Coronary artery (tissue), 2 donors: ENCODE measurements at regions not wholly inside any gene's neighbourhood (a gene's known extent, or its start where the extent isn't known, plus 50 kb on each side); places are given as distances from the start of the nearest gene placed in this dataset.
A peak's percentile ranks its signal among the peaks of the same experiment; 100 is the strongest.
"Not testable (repeated sequence)": the region's sequence is repeated elsewhere in the genome, so short reads cannot be mapped to it uniquely, and the experiment has no call there.

ENCODE experiments used
- DNase-seq: peaks from one replicate; pipeline ENCODE4 v3.0.0-alpha.2; 2017; ENCODE audit warnings: low spot score
- H3K27ac ChIP-seq, 2 donors: fragments of 200-600 bp; sonication (generic); one replicate each; pipeline ENCODE4 v1.5.1; 2016 to 2019
- H3K4me3 ChIP-seq: fragments of 200-600 bp; sonication (generic); 2 replicates; pipeline ENCODE4 v1.5.1; 2016; ENCODE audit warnings: mild to moderate bottlenecking, moderate library complexity

DNA sequence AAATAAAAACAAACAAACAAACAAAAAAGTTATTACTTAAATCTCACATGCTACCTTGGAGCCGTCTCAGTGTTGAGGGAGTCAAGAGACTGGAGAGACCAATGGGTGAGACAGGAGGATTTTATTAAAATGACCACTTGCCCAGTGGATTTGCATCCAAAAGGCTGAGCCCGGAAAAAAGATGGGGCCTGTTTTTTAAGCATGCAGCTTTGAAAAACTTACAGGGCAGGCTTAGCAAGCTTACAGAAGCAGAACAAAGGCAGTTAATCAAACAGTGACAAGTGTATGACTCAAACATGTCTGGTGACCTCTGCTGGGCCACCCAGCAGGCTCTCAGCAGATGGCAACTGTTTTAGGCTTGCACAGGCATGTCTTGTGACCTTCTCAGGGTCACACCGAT lies 82.5 kb downstream of the POTEH start:
- DNase-seq, H3K27ac ChIP-seq, H3K4me3 ChIP-seq: not testable (repeated sequence)

DNA sequence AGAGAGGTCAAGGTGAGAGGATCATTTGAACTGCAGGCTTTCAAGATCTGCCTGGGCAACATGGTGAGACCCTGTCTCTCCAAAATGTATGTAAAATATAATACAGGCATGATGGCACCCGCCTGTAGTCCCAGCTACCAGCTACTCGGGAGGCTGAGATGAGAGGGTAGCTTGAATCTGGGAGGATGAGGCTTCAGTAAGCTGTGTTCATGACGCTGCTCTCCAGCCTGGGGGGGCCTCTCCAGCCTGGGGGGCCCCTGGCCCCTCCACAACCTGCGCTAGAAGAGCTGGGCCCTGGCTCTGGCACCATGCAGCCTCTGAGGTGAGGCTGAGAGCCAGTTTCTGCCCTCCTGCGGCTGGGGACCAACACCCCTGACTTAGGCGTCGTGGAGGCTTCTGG lies 85.3 kb downstream of the POTEH start:
- not testable (repeated sequence) for H3K4me3 ChIP-seq, H3K27ac ChIP-seq
- peak; percentile 54 for DNase-seq

DNA sequence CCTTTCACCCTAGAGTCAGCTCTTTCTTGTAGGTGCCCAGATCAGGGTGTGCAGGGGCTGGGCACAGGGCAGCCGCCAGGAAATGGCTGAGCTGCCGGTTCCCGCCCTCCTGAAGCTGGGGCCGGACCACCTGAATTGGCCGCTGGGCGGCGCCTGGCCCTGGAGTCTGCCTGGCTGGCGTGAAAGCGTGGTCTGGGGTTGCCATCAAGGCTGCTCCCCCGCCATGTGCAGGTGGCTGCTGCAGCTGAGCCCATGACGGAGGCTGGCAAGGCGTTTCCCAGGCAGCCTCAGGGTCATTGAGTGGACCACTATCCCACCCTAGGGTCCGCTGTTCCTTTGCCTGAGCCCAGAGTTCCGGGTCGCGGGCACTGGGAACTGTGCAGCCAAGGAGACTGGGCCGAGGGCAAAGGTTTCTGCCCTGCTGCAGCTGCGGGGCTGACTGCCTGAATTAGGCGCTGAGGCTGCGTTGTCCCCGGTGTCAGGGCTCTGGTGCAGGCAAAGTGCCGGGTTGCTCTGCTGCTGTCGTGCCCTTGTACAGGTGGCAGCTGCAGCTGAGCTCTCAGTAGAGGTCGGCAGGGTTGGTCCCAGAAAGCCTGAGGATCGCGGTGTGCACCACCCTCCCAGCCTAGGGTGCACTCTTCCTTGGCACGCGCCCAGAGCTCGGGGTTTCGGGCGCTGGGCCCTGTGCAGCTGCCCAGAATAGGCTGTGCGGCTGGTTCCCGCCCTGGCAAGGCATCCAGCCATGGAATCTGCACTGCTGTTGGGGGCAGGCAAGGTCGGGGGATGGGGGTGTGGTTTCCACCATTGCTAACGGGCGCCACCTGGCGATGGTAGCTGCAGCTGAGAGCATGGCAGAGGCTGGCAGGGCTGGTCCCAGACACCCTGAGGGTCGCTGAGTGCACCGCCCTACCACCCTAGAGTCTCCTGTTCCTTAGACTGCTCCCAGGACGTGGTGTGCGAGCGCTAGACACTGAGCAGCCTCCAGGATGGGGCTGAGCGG lies 86.1 kb downstream of the POTEH start:
- H3K4me3 ChIP-seq, H3K27ac ChIP-seq: not testable (repeated sequence)
- peak; percentile 14 for DNase-seq

DNA sequence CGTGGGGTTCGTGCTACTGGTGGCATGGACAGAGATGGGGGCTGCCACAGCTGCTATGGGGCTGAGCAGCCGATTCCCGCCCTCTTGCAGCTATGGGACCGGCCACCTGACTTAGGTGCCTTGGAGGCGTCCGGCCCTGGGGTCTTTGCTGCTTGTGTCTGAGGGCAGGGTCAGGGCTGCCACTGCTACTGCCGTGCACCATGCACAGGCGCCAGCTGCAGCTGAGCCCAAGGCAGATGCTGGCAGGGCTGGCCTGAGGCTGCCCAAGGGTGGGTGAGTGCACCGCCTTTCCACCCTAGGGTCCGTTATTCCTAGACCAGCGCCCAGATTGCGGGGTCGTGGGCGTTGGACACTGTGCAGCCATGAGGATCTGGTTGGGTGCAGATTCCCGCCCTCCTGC lies 86.9 kb downstream of the POTEH start:
- H3K4me3 ChIP-seq, DNase-seq, H3K27ac ChIP-seq: not testable (repeated sequence)

DNA sequence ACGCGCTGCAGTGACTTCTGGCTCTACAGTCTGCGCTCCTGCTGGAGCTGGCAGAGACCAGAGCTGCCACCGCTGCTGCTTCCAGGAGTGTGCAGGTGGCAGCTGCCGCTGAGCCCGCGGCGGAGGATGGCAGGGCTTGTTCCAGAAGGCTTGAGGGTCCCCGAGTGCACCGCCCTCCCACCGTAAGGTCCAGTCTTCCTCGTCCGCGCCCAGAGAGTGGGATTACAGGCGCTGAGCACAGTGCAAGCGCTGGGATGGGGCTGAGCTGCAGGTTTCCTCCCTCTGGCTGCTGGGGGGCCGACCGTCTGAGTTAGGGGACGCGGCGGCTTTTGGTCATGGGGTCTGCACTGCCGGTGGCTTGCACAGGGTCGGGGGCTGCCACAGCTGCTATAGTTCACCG lies 87.3 kb downstream of the POTEH start:
- not testable (repeated sequence) for DNase-seq, H3K4me3 ChIP-seq, H3K27ac ChIP-seq

DNA sequence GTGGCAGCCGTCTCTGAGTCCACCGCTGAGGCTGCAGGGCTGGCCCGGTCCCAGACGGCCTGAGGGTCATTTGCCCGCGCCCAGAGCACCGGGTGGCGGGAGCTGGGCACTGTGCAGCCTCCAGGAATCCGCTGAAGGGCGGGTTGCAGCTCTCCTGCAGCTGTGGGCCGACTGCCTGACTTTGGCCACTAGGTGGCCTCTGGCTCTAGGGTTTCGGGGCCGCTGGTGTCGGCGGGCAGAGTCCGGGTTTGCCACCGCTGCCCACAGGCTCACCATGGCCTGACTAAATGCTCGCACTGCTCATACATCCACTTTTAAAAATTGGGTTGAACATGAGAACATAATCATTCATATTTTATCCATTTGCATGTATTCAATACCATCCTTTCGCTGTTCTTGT lies 87.7 kb downstream of the POTEH start:
- H3K27ac ChIP-seq, H3K4me3 ChIP-seq, DNase-seq: not testable (repeated sequence)

DNA sequence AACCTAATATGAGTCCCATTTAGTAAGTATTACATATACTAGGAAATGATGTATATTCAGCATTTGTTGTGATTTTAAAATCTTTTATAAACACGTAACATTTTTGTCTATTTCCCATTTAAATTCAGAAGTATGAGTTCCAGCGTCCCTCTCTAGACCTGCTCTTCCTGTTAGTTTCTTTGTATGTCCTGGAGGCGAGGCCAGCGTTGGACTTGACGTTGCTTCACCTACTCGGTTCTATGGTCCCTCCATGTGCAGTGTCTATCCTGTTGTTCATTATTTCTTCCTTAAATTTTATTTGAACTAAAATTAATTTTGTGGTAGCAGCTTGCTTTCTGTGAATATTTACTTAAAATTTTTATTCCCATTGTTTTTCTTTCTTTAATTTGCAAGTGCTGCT lies 88.5 kb downstream of the POTEH start:
- not testable (repeated sequence) for H3K4me3 ChIP-seq, DNase-seq, H3K27ac ChIP-seq

DNA sequence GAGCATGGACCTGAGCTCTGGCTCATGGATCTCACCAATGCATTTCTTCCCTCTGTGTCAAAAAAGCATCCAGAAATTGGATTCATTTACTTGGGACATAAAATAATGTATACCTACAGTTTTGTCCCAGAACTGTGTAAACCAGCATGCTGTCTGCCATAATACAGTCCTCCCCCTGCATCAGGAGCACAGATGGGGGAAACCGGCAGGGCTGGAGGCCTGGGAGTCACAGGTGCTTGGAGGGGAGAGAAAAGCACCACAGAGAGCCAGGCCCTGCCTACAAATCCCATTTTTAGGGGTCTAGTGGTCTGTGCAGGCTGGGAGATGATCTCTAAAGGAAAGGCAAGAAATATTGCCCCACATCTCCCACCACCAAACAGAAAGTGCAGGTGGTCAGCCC lies 91.8 kb downstream of the POTEH start:
- not testable (repeated sequence) for H3K27ac ChIP-seq, DNase-seq, H3K4me3 ChIP-seq

DNA sequence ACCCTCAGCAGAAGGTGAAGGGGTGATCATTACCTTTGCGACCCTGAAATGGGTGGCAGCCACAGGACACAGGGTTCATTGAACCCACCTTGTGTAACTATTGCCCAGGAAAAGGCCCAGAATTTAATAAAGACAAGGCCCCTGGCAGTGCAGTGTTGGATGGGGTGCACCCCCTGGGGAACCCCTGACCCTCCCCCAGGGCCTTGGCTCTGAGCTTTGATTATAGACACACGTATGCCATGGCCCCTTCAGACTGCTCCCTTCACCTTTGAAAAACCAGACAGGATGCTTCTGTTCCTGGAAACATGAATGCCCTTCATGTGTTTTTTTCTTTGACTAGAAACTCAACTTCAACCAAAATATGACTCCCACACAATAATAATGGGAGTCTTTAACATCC lies 93.1 kb downstream of the POTEH start:
- not testable (repeated sequence) for H3K27ac ChIP-seq, H3K4me3 ChIP-seq, DNase-seq

DNA sequence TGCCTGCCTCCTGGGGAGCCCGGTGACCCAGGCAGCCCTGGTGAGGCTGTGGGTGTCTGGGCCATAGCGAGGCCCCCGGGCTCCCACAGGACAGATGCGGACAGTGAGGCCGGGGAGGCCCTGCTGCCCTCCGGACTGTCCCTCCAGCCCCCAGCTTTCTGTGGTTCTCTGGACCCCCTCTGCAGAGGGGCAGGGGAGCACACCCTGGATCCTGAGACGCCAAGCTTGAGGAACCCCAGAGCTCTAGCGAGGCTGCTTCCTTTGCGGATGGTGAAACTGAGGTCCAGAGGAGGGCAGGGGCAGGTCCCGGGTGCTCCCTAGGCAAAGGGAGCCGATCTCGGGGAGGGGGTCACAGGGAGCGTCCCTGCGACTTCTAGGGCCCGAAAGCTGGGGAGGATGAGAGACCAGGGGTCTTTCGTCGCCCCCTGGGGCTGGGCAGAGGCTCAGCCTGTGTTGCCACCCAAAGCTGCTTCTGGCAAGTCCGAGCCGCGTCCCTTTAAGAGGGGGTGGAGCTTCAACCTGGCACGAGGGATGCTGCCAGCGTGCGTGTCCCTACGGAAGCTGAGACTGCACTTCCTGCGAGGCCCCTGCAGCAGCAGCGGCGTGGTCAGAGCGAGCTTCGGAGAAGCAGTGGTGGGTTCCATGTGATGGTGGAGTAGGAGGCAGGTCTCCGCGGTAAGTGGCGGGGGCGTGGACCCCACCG lies 94.7 kb downstream of the POTEH start:
- not testable (repeated sequence) for H3K27ac ChIP-seq, DNase-seq, H3K4me3 ChIP-seq

DNA sequence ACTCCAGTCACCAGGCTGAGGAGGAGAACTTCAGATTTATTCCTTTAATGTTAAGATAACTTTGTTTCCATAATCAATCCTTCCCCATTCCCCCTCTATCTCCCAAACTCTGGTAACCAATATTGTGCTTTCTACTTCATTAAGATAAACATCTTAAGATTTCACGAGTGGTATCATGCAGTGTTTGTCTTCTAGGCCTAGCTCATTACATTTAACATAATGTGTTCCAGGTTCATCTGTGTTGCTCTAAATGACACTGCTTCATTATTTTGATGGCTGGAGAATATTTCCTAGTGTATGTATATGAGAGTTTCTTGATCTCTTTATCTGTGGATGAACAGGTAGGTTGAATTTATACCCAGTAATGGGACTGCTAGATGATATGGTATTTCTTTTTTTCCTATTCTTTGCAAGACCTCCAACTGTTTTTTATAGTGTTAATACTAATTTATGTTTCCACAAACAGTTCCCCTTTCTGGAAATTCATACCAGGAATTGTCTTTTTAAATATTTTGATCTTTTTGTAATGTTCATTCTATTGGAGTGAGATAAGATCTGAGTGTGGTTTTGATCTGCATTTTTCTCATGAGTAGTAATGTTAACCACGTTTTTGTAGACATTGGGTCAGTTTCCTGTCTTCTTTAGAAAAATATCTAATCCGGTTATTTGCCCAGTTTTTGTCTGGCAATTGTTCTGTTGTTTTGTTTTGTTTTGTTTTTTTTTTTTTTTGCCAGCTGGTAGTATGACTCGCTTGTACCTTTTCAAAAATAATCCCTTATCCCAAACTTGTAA lies 97.3 kb downstream of the POTEH start:
- H3K4me3 ChIP-seq, DNase-seq: not testable (repeated sequence)

DNA sequence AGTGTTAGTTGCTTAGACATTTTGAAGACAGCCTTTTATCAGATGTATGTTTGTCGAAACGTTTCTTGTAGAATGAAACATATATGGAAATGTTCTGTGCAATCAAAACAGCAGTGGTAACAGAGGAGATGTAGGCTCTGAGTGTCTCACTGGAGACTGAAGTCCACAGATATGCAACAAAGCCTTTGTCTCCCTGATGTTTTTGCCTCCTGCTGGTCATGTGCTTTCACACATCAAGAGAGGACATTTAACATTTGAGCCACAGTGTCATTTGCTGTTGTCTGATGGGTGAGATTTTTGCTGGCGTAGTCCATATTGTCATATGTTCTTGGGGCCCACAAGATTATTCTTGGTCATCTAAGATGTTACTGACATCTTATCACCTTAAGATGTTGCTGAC lies 101.7 kb downstream of the POTEH start:
- H3K4me3 ChIP-seq, H3K27ac ChIP-seq, DNase-seq: not testable (repeated sequence)

More for the DNA sequence above, 97.3 kb downstream of the POTEH start:
- H3K27ac ChIP-seq = not testable (repeated sequence)

DNA sequence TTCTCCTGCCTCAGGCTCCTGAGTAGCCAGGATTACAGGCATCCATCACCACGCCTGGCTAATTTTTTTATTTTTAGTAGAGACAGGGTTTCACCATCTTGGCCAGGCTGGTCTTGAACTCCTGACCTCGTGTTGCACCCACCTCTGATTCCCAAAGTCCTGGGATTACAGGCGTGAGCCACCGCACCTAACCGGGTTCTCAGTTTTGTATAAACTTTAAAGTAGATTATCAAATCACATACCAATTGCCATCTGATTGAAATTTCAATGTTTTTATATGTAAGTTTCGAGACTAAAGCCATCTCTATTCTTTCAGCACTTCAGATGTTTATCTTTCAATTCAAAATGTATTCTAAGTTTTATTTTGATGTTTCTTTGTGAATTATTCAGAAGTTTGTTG lies 110.1 kb downstream of the POTEH start:
- not testable (repeated sequence) for DNase-seq

DNA sequence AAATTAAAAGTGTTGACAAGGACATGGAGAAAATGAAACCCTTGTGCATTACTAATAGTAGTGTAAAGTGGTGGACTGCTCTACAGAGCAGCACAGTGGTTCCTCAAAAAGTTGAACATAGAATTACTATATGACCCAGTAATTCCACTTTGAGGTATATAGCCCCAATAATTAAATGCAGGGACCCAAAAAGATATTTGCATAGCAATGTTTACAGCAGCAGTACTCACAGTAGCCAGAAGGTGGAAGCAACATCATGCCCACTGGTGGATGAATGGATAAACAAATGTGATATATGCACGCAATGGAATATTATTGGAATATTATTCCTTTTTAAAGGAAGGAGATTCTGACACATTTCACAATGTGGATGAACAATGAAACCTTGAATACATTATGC lies 121.3 kb downstream of the POTEH start:
- not testable (repeated sequence) for H3K4me3 ChIP-seq, DNase-seq

More for the DNA sequence above, 110.1 kb downstream of the POTEH start:
- H3K27ac ChIP-seq, H3K4me3 ChIP-seq: not testable (repeated sequence)

DNA sequence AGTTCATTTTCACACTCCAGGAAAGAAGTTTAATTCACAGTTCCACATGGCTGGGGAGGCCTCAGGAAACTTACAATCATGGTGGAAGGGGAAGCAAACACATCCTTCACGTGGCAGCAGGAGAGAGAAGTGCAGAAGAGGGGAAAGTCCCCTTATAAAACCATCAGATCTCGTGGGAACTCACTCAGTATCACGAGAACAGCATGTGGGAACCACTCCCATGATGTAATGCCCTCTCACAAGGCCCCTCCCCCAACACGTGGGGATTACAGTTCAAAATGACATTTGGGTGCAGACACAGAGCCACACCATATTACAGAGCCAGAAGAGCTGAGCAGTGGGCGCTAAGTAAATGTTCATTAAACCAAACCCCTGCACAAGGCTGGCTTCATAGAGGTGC lies 126.0 kb downstream of the POTEH start:
- DNase-seq, H3K4me3 ChIP-seq, H3K27ac ChIP-seq: not testable (repeated sequence)

More for the DNA sequence above, 121.3 kb downstream of the POTEH start:
- not testable (repeated sequence) for H3K27ac ChIP-seq

DNA sequence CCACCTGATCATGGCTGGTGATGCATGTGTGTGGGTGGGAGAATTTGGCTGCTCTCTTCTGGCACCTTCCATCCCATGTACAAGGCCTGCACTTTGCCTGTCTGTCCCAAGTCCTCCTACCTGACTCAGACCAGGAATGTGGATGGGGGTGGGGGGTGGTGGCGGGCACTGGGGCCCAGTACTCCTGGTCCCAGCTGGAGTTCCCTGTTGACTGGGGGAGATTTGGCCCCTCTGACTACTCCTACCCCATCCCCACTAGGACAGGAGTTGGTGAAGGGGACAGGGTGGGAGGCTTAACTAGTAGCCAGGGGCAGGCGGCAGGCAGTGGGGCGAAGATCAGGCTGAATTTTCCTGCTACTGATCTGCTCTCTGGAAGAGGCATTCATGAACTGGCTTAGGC lies 126.6 kb downstream of the POTEH start:
- not testable (repeated sequence) for DNase-seq

DNA sequence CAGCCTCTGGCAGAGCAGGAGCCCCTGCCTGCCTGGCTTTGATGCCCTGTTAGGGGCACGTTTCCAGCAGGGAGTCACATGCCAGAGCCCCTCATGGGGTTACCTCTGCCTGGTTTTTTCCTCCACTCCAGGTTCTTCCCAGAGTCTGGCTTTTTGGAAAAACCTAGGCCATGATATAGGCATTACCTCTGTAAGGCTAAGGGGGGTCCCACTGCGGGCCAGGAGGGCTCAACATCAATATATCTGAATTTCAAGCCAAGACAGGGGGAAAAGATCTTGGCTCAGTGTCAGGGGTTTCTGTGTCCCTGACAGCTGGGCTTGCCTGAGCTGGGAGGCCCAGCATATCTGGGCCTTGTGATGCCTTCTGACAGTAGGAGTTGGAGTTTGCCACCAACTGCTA lies 127.4 kb downstream of the POTEH start:
- not testable (repeated sequence) for DNase-seq, H3K4me3 ChIP-seq, H3K27ac ChIP-seq

More for the DNA sequence above, 126.6 kb downstream of the POTEH start:
- H3K27ac ChIP-seq, H3K4me3 ChIP-seq: not testable (repeated sequence)

DNA sequence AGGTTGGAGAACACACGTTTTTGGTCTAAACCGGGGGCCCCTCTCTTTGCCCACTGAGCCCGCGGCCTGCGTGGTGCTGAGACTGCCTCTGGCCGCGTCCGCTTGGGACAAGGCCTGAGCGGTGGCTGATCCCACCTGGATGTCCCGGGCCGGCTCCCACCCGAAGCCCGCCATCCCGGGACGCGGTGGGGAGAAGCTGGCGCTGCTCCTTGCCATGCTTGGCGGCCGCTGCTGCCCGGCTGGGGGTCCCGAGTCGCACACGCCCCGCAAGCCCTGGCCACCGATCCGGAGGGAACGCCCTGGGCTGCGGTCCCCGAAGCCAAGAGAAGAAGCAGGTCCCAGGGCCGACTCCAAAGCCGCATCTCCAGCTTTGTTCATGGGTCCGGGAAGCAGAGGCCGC lies 130.1 kb downstream of the POTEH start:
- DNase-seq, H3K27ac ChIP-seq, H3K4me3 ChIP-seq: not testable (repeated sequence)

DNA sequence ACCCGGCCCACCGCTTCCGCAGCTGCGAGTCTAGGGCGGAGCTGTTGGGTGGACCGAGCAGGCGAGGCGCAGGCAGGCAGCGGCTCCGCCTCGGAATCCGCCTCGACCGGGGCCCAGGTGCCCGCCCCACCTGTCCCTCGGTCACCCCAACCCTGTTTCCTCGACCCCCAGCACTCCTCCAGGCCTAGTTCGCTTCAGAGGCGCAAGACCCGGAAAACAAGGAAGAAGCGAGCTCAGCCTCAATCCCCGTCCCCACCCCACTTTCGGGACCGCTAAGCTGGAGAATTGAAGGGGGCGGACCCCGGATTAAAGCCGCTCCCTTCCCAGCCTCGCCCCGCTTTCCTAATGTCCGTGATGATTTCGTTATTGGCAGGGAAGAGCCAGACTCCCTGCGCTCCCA lies 131.3 kb downstream of the POTEH start:
- H3K4me3 ChIP-seq, DNase-seq, H3K27ac ChIP-seq: not testable (repeated sequence)
